Epithelial cell of proximal tubule (primary cell): ENCODE measurements at regions not wholly inside any gene's neighbourhood (a gene's known extent, or its start where the extent isn't known, plus 50 kb on each side); places are given as distances from the start of the nearest gene placed in this dataset.

ENCODE experiments used
- DNase-seq: peaks from one replicate; pipeline ENCODE4 v3.0.0-alpha.2; 2011; ENCODE audit warnings: low read depth
- H3K4me3 ChIP-seq: 2 replicates; pipeline ENCODE4 v1.5.1; 2011; ENCODE audit warnings: low read depth, mild to moderate bottlenecking, low read length
- CTCF ChIP-seq: conservative IDR thresholded peaks from 2 replicates; pipeline ENCODE4 v1.5.1; 2012; ENCODE audit warnings: low read depth, mild to moderate bottlenecking, low read length

GRCh38 chr4:73001885-73002284 is 67.6 kb downstream of the COX18 start:
- H3K4me3 ChIP-seq: no peak overlapping the region
- no peak for TF ChIP-seq CTCF
- no peak for DNase-seq

- DNase-seq: peak; percentile 70
- H3K4me3 ChIP-seq: no peak overlapping the region
- no peak for TF ChIP-seq CTCF
Observed at GRCh38 chr4:72997409-72997808, 72.1 kb downstream of the COX18 start.

GRCh38 chr4:72994670-72995069 is 74.8 kb downstream of the COX18 start:
- no peak for DNase-seq
- no peak for TF ChIP-seq CTCF
- no peak overlapping the region for H3K4me3 ChIP-seq

GRCh38 chr4:72993876-72994275 is 75.6 kb downstream of the COX18 start:
- no peak for DNase-seq
- H3K4me3 ChIP-seq: no peak overlapping the region
- no peak for TF ChIP-seq CTCF

GRCh38 chr4:72991873-72992272 is 77.6 kb downstream of the COX18 start:
- no peak for DNase-seq
- no peak for TF ChIP-seq CTCF
- H3K4me3 ChIP-seq: no peak overlapping the region

GRCh38 chr4:72987741-72988729 is 81.5 kb downstream of the COX18 start:
- DNase-seq: no peak
- no peak for TF ChIP-seq CTCF
- H3K4me3 ChIP-seq: no peak overlapping the region

- no peak overlapping the region for H3K4me3 ChIP-seq
- DNase-seq: no peak
- no peak for TF ChIP-seq CTCF
Observed at GRCh38 chr4:72984351-72984750, 85.2 kb downstream of the COX18 start.
